CD14-positive monocyte (primary cell): ENCODE measurements at regions not wholly inside any gene's neighbourhood (a gene's known extent, or its start where the extent isn't known, plus 50 kb on each side); places are given as distances from the start of the nearest gene placed in this dataset.

Experiments
- DNase-seq, 3 donors: peaks; one replicate each; pipeline ENCODE4 v3.0.0-alpha.2; 2011 to 2022
- H2AFZ ChIP-seq: 2 replicates; pipeline ENCODE4 v1.6.0; 2012; ENCODE audit warnings: mild to moderate bottlenecking, low read depth, low read length, inconsistent platforms; ENCODE audit not compliant: insufficient read depth, poor library complexity, severe bottlenecking
- H3K27ac ChIP-seq, 2 donors: 1 replicate in 1 of 2; 2 replicates in 1 of 2; pipeline ENCODE4 v1.5.1; 2012 to 2013; ENCODE audit warnings: low read length in 2 of 2, control low read depth in 1 of 2, inconsistent platforms in 1 of 2, low read depth in 1 of 2, mild to moderate bottlenecking in 1 of 2
- H3K27me3 ChIP-seq, 2 donors: one replicate each; pipeline versions ENCODE4 v1.6.0 to v1.6.1; 2011 to 2013; ENCODE audit warnings: low read length in 2 of 2; ENCODE audit not compliant: control insufficient read depth in 2 of 2, insufficient read depth in 2 of 2
- H3K36me3 ChIP-seq, 2 donors: replicated peaks in 1 of 2; 1 replicate in 1 of 2; 2 replicates in 1 of 2; pipeline versions ENCODE4 v1.5.1 to v1.6.1; 2012 to 2013; ENCODE audit warnings: low read length in 2 of 2, control low read depth in 1 of 2, inconsistent platforms in 1 of 2, mild to moderate bottlenecking in 1 of 2; ENCODE audit not compliant: insufficient read depth in 2 of 2, control insufficient read depth in 1 of 2
- H3K4me1 ChIP-seq, 2 donors: 1 replicate in 1 of 2; 2 replicates in 1 of 2; pipeline versions ENCODE4 v1.5.1 to v1.6.1; 2012 to 2013; ENCODE audit warnings: low read length in 2 of 2, control low read depth in 1 of 2, inconsistent platforms in 1 of 2, mild to moderate bottlenecking in 1 of 2, moderate library complexity in 1 of 2; ENCODE audit not compliant: insufficient read depth in 2 of 2, control insufficient read depth in 1 of 2
- H3K4me2 ChIP-seq: replicated peaks from 2 replicates; pipeline ENCODE3; 2012; ENCODE audit warnings: low read length, moderate library complexity, mild to moderate bottlenecking; ENCODE audit not compliant: poor library complexity, severe bottlenecking; ENCODE audit errors: extremely low read depth
- H3K4me3 ChIP-seq, 3 experiments: fragments of 200-600 bp in 1 of 3; sonication (generic) in 1 of 3; replicated peaks in 1 of 3; 1 replicate in 2 of 3; 2 replicates in 1 of 3; pipeline ENCODE4 v1.5.1; 2011 to 2013; ENCODE audit warnings: low read length in 3 of 3, mild to moderate bottlenecking in 3 of 3, control low read depth in 2 of 3, low read depth in 2 of 3, inconsistent platforms in 1 of 3, moderate library complexity in 1 of 3
- H3K79me2 ChIP-seq: 2 replicates; pipeline ENCODE4 v1.6.0; 2012; ENCODE audit warnings: mild to moderate bottlenecking, control low read depth, inconsistent platforms, low read length, moderate library complexity; ENCODE audit not compliant: insufficient read depth
- H3K9ac ChIP-seq: 2 replicates; pipeline ENCODE4 v1.6.0; 2017; ENCODE audit warnings: low read length, mild to moderate bottlenecking; ENCODE audit not compliant: insufficient read depth, poor library complexity, severe bottlenecking
- H3K9me3 ChIP-seq, 2 donors: replicated peaks in 1 of 2; 1 replicate in 1 of 2; 2 replicates in 1 of 2; pipeline versions ENCODE4 v1.5.1 to v1.6.1; 2012 to 2013; ENCODE audit warnings: low read length in 2 of 2, control low read depth in 1 of 2; ENCODE audit not compliant: control insufficient read depth in 1 of 2, insufficient read depth in 1 of 2
- H4K20me1 ChIP-seq: 2 replicates; pipeline ENCODE4 v1.6.0; 2012; ENCODE audit warnings: mild to moderate bottlenecking, low read length, control low read depth, moderate library complexity; ENCODE audit not compliant: insufficient read depth
- H3K27ac Mint-ChIP-seq, 7 donors: one replicate each; pipeline ENCODE4 v1.8.0; 2020; ENCODE audit warnings: mild to moderate bottlenecking in 7 of 7, mixed read lengths in 7 of 7, moderate library complexity in 6 of 7, inconsistent platforms in 2 of 7
- H3K27me3 Mint-ChIP-seq, 3 donors: one replicate each; pipeline ENCODE4 v1.8.0; 2021 to 2022; ENCODE audit warnings: low read depth in 3 of 3, mild to moderate bottlenecking in 3 of 3, mixed read lengths in 3 of 3, moderate library complexity in 3 of 3, inconsistent platforms in 1 of 3
- H3K36me3 Mint-ChIP-seq, 2 donors: one replicate each; pipeline ENCODE4 v1.8.0; 2020; ENCODE audit warnings: mixed read lengths in 2 of 2, inconsistent platforms in 1 of 2, mild to moderate bottlenecking in 1 of 2
- H3K4me1 Mint-ChIP-seq: one replicate; pipeline ENCODE4 v1.8.0; 2020; ENCODE audit warnings: mild to moderate bottlenecking, mixed read lengths
- H3K4me3 Mint-ChIP-seq, 2 donors: one replicate each; pipeline ENCODE4 v1.8.0; 2020; ENCODE audit warnings: mild to moderate bottlenecking in 2 of 2, mixed read lengths in 2 of 2, moderate library complexity in 1 of 2
- H3K9me3 Mint-ChIP-seq, 7 donors: one replicate each; pipeline ENCODE4 v1.8.0; 2020 to 2022; ENCODE audit warnings: mixed read lengths in 7 of 7, mild to moderate bottlenecking in 6 of 7, moderate library complexity in 6 of 7, inconsistent platforms in 2 of 7
- CTCF ChIP-seq: fragments of 200-600 bp; IDR thresholded peaks from one replicate; pipeline ENCODE4 v1.8.0; 2022; ENCODE audit warnings: antibody characterized with exemption, mild to moderate bottlenecking
- WGBS: methylation state at CpG from one replicate; pipeline ENCODE4 v1.1.5; 2013; ENCODE audit warnings: missing lambda C conversion rate; ENCODE audit not compliant: insufficient coverage; 5-methylcytosine and 5-hydroxymethylcytosine counted together
- intact Hi-C, 2 donors: fragments of 100-400 bp; cut with micrococcal nuclease; formaldehyde crosslinking; loops; one replicate each; pipeline versions ENCODE4 v1.15.0 to v1.15.1; 2023

GRCh38 chr10:57959318-57960006 lies 308.2 kb downstream of the IPMK start:
- Histone ChIP-seq H3K79me2 (no peaks in the 10 kb centered on the region), H3K4me3 (no peak overlapping the region), H3K27ac (no peak overlapping the region), H3K36me3 (no peaks in the 10 kb centered on the region), H3K9ac (no peak overlapping the region), H3K4me2 (no peak overlapping the region), H4K20me1 (no peaks in the 10 kb centered on the region), H3K9me3 (peaks cover 0 to 4% of the 10 kb centered on the region in 2 donors), H2AFZ (no peak overlapping the region), H3K4me1 (no peaks in the 10 kb centered on the region), H3K27me3 (no peaks in the 10 kb centered on the region)
- no CpG with 5 or more reads among the region's 1 CpG for WGBS
- Mint-ChIP-seq H3K27ac (no peak overlapping the region), H3K4me1 (no peaks in the 10 kb centered on the region), H3K9me3 (peaks cover 0 to 3% (median 2%) of the 10 kb centered on the region in 7 donors), H3K36me3 (no peaks in the 10 kb centered on the region), H3K27me3 (peaks cover 0 to 1% (median 0%) of the 10 kb centered on the region in 3 donors), H3K4me3 (no peak overlapping the region)
- no peak for DNase-seq
- TF ChIP-seq CTCF, result no peak
- intact Hi-C loops, result no loop called here

- H3K4me3 ChIP-seq, result no peak overlapping the region
- H3K27me3 ChIP-seq, result no peaks in the 10 kb centered on the region
- H3K4me1 ChIP-seq, result no peaks in the 10 kb centered on the region
Observed at GRCh38 chr10:57955076-57955475, 312.6 kb downstream of the IPMK start.

More at GRCh38 chr10:57955076-57955475, 312.6 kb downstream of the IPMK start:
- peaks cover 0 to 2% (median 1%) of the 10 kb centered on the region in 3 donors for H3K27me3 Mint-ChIP-seq
- DNase-seq, result no peak
- no peak overlapping the region for H3K4me3 Mint-ChIP-seq
- intact Hi-C loops, result no loop called here
- Histone ChIP-seq H3K4me2 (no peak overlapping the region), H3K27ac (no peak overlapping the region), H4K20me1 (no peaks in the 10 kb centered on the region), H3K36me3 (no peaks in the 10 kb centered on the region), H3K79me2 (no peaks in the 10 kb centered on the region), H3K9ac (no peak overlapping the region), H3K9me3 (no peaks in the 10 kb centered on the region), H2AFZ (no peak overlapping the region)
- H3K4me1 Mint-ChIP-seq, result no peaks in the 10 kb centered on the region
- peaks cover 0 to 5% (median 0%) of the 10 kb centered on the region in 7 donors for H3K9me3 Mint-ChIP-seq
- no peak for TF ChIP-seq CTCF
- no peaks in the 10 kb centered on the region for H3K36me3 Mint-ChIP-seq
- WGBS, result no CpG with 5 or more reads among the region's 2 CpGs
- H3K27ac Mint-ChIP-seq, result no peak overlapping the region
